ENCODE measurements at regions not wholly inside any gene's neighbourhood (a gene's known extent, or its start where the extent isn't known, plus 50 kb on each side); places are given as distances from the start of the nearest gene placed in this dataset.

- Mint-ChIP-seq H3K27me3 (ENCODE audit: low read depth) (no peaks in the 10 kb centered on the region), H3K4me3 (no peak overlapping the region), H3K36me3 (no peaks in the 10 kb centered on the region), H3K27ac (no peak overlapping the region), H3K4me1 (no peaks in the 10 kb centered on the region), H3K9me3 (peaks cover 14% of the 10 kb centered on the region)
- TF ChIP-seq ATF1 (CRISPR knock-in tag; IDR thresholded peaks at IDR 0.05) (no peak), ATF6 (CRISPR knock-in tag; IDR thresholded peaks at IDR 0.05) (no peak), ZNF281 (CRISPR knock-in tag; IDR thresholded peaks at IDR 0.05) (no peak), MYBL2 (CRISPR knock-in tag; IDR thresholded peaks at IDR 0.05) (no peak), HMGA2 (CRISPR knock-in tag; IDR thresholded peaks at IDR 0.05) (no peak), TCF7 (CRISPR knock-in tag; IDR thresholded peaks at IDR 0.05; ENCODE audit: low read depth) (no peak)
- TF ChIP-seq, protein P1, sequence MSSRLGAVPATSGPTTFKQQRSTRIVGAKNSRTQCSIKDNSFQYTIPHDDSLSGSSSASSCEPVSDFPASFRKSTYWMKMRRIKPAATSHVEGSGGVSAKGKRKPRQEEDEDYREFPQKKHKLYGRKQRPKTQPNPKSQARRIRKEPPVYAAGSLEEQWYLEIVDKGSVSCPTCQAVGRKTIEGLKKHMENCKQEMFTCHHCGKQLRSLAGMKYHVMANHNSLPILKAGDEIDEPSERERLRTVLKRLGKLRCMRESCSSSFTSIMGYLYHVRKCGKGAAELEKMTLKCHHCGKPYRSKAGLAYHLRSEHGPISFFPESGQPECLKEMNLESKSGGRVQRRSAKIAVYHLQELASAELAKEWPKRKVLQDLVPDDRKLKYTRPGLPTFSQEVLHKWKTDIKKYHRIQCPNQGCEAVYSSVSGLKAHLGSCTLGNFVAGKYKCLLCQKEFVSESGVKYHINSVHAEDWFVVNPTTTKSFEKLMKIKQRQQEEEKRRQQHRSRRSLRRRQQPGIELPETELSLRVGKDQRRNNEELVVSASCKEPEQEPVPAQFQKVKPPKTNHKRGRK (CRISPR knock-in tag; IDR thresholded peaks at IDR 0.05; ENCODE audit: borderline replicate concordance): no peak
- TF ChIP-seq, protein P2, sequence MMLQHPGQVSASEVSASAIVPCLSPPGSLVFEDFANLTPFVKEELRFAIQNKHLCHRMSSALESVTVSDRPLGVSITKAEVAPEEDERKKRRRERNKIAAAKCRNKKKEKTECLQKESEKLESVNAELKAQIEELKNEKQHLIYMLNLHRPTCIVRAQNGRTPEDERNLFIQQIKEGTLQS (CRISPR knock-in tag; conservative IDR thresholded peaks at IDR 0.05): no peak
- TF ChIP-seq, protein P3, sequence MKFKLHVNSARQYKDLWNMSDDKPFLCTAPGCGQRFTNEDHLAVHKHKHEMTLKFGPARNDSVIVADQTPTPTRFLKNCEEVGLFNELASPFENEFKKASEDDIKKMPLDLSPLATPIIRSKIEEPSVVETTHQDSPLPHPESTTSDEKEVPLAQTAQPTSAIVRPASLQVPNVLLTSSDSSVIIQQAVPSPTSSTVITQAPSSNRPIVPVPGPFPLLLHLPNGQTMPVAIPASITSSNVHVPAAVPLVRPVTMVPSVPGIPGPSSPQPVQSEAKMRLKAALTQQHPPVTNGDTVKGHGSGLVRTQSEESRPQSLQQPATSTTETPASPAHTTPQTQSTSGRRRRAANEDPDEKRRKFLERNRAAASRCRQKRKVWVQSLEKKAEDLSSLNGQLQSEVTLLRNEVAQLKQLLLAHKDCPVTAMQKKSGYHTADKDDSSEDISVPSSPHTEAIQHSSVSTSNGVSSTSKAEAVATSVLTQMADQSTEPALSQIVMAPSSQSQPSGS (CRISPR knock-in tag; IDR thresholded peaks at IDR 0.05; ENCODE audit: borderline replicate concordance, low read depth): no peak
- TF ChIP-seq, protein P4, sequence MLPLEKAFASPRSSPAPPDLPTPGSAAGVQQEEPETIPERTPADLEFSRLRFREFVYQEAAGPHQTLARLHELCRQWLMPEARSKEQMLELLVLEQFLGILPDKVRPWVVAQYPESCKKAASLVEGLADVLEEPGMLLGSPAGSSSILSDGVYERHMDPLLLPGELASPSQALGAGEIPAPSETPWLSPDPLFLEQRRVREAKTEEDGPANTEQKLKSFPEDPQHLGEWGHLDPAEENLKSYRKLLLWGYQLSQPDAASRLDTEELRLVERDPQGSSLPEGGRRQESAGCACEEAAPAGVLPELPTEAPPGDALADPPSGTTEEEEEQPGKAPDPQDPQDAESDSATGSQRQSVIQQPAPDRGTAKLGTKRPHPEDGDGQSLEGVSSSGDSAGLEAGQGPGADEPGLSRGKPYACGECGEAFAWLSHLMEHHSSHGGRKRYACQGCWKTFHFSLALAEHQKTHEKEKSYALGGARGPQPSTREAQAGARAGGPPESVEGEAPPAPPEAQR (CRISPR knock-in tag; IDR thresholded peaks at IDR 0.05): no peak
- TF ChIP-seq, protein P5, sequence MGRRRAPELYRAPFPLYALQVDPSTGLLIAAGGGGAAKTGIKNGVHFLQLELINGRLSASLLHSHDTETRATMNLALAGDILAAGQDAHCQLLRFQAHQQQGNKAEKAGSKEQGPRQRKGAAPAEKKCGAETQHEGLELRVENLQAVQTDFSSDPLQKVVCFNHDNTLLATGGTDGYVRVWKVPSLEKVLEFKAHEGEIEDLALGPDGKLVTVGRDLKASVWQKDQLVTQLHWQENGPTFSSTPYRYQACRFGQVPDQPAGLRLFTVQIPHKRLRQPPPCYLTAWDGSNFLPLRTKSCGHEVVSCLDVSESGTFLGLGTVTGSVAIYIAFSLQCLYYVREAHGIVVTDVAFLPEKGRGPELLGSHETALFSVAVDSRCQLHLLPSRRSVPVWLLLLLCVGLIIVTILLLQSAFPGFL (CRISPR knock-in tag; IDR thresholded peaks at IDR 0.05; ENCODE audit: borderline replicate concordance): no peak
- TF ChIP-seq, protein P6, sequence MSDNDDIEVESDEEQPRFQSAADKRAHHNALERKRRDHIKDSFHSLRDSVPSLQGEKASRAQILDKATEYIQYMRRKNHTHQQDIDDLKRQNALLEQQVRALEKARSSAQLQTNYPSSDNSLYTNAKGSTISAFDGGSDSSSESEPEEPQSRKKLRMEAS (CRISPR knock-in tag; IDR thresholded peaks at IDR 0.05): no peak
- POLR2A ChIA-PET: no interaction called here
- ATAC-seq (no peak), DNase-seq (ENCODE audit: low spot score) (no peak)
- CTCF ChIA-PET: no interaction called here
These were observed 225.7 kb upstream of the ST6GAL2 start for GRCh38 chr2:107111623-107112022.

DNA sequence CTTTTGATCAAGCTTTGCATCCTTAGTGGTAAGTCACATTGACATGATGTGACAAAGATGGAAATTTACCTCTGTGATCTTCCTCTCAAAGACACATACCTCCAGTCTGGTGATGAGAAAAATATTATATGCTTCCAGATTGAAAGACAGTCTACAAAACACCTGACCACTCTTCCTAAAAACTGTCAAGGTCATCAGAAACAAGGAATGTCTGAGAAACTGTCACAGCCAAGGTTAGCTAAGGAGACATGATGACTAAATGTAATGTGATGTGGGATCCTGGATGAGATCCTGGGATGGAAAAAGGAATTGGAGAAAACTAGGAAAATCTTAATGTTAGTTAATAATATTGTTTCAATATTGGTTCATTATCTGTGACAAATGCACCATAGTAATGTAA lies 226.6 kb upstream of the ST6GAL2 start:
- Mint-ChIP-seq H3K4me1 (no peaks in the 10 kb centered on the region), H3K27ac (no peak overlapping the region), H3K4me3 (no peak overlapping the region), H3K9me3 (peaks cover 14% of the 10 kb centered on the region), H3K36me3 (no peaks in the 10 kb centered on the region), H3K27me3 (ENCODE audit: low read depth) (no peaks in the 10 kb centered on the region)
- CTCF ChIA-PET: no interaction called here
- ATAC-seq: no peak
- DNase-seq (ENCODE audit: low spot score): no peak
- TF ChIP-seq FOXK1 (CRISPR knock-in tag; IDR thresholded peaks at IDR 0.05) (no peak), GRHL2 (CRISPR knock-in tag; IDR thresholded peaks at IDR 0.05; ENCODE audit: insufficient replicate concordance, severe bottlenecking) (no peak), KAT7 (CRISPR knock-in tag; IDR thresholded peaks at IDR 0.05; ENCODE audit: borderline replicate concordance) (no peak)
- POLR2A ChIA-PET: no interaction called here
